K562 (cell line): ENCODE measurements at regions not wholly inside any gene's neighbourhood (a gene's known extent, or its start where the extent isn't known, plus 50 kb on each side); places are given as distances from the start of the nearest gene placed in this dataset.

Experiments
- DIDO1 ChIP-seq: fragments of 450-650 bp; IDR thresholded peaks from 2 replicates; pipeline ENCODE4 v1.6.1; 2016; ENCODE audit warnings: low read depth, missing biosample characterization, missing genetic modification characterization
- RFX1 ChIP-seq: fragments of 450-650 bp; IDR thresholded peaks from 2 replicates; pipeline ENCODE4 v1.6.1; 2016; ENCODE audit warnings: mild to moderate bottlenecking, moderate library complexity
- ZNF12 ChIP-seq: sonication (generic); formaldehyde crosslinking; IDR thresholded peaks from 2 replicates; pipeline ENCODE4 v1.4.0; 2020; ENCODE audit warnings: mild to moderate bottlenecking, missing genetic modification reagents
- TF ChIP-seq, protein P1 (sequence below): conservative IDR thresholded peaks from 2 replicates; pipeline ENCODE4 v1.6.1; 2011; ENCODE audit warnings: low read depth, mild to moderate bottlenecking, low read length; ENCODE audit not compliant: control insufficient read depth
- TF ChIP-seq, protein P2 (sequence below), 2 experiments: IDR thresholded peaks in 1 of 2; conservative IDR thresholded peaks in 1 of 2; 2 replicates each; pipeline ENCODE4 v1.6.1; 2016; ENCODE audit warnings: low read depth in 2 of 2, mild to moderate bottlenecking in 1 of 2, missing compliant biosample characterization in 1 of 2, missing genetic modification characterization in 1 of 2, moderate library complexity in 1 of 2
- TF ChIP-seq, protein P3 (sequence below): sonication (generic); formaldehyde crosslinking; IDR thresholded peaks from 2 replicates; pipeline ENCODE4 v1.8.1; 2023; ENCODE audit warnings: mild to moderate bottlenecking, missing genetic modification reagents

DNA sequence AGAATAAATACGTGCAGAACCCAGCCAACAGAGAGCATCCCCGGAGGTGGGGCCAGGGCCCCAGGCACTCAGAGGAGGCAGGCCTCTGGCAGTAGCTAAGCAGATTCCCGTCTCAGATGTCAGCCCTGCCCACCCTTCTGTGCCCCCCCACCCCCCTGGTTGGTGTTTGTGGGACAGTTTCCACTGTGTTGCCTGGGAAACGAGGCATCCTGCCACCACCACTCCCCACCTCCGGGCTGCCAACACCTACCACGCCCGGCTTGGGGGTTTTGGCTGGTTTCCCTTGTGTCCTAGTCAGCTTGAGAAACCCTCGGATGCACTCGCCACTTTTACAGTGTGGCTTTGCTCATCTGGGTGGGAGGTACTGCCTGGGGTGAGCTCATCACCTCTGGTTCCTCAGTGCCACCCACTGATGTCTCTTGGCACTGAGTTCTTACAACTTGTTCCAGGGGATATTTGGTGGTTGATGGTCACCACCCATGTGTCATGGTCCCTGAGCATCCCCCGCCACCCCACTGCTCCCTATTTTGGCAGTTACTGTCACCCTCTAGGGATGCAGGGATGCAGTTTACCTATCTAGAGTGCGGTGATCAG, 72.4 kb upstream of the YWHAQ start (continued):
- TF ChIP-seq RFX1 (peak; percentile 15; the same call in 1 of the 2 replicates), ZNF12 (CRISPR knock-in tag) (0 out of 2 replicates have a peak, but pooled peaks have one; percentile 31), DIDO1 (tag) (no peak)
- TF ChIP-seq, protein P1, sequence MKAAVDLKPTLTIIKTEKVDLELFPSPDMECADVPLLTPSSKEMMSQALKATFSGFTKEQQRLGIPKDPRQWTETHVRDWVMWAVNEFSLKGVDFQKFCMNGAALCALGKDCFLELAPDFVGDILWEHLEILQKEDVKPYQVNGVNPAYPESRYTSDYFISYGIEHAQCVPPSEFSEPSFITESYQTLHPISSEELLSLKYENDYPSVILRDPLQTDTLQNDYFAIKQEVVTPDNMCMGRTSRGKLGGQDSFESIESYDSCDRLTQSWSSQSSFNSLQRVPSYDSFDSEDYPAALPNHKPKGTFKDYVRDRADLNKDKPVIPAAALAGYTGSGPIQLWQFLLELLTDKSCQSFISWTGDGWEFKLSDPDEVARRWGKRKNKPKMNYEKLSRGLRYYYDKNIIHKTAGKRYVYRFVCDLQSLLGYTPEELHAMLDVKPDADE: 0 out of 2 replicates have a peak, but pooled peaks have one; percentile 24
- TF ChIP-seq, protein P2, sequence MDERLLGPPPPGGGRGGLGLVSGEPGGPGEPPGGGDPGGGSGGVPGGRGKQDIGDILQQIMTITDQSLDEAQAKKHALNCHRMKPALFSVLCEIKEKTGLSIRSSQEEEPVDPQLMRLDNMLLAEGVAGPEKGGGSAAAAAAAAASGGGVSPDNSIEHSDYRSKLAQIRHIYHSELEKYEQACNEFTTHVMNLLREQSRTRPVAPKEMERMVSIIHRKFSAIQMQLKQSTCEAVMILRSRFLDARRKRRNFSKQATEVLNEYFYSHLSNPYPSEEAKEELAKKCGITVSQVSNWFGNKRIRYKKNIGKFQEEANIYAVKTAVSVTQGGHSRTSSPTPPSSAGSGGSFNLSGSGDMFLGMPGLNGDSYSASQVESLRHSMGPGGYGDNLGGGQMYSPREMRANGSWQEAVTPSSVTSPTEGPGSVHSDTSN (CRISPR knock-in tag; IDR thresholded peaks at IDR 0.05; ENCODE audit: low read depth): no peak
- TF ChIP-seq, protein P2 (tag; conservative IDR thresholded peaks at IDR 0.05; ENCODE audit: low read depth): no peak
- TF ChIP-seq, protein P3, sequence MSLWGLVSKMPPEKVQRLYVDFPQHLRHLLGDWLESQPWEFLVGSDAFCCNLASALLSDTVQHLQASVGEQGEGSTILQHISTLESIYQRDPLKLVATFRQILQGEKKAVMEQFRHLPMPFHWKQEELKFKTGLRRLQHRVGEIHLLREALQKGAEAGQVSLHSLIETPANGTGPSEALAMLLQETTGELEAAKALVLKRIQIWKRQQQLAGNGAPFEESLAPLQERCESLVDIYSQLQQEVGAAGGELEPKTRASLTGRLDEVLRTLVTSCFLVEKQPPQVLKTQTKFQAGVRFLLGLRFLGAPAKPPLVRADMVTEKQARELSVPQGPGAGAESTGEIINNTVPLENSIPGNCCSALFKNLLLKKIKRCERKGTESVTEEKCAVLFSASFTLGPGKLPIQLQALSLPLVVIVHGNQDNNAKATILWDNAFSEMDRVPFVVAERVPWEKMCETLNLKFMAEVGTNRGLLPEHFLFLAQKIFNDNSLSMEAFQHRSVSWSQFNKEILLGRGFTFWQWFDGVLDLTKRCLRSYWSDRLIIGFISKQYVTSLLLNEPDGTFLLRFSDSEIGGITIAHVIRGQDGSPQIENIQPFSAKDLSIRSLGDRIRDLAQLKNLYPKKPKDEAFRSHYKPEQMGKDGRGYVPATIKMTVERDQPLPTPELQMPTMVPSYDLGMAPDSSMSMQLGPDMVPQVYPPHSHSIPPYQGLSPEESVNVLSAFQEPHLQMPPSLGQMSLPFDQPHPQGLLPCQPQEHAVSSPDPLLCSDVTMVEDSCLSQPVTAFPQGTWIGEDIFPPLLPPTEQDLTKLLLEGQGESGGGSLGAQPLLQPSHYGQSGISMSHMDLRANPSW (CRISPR knock-in tag): no peak
